ENCODE measurements at regions not wholly inside any gene's neighbourhood (a gene's known extent, or its start where the extent isn't known, plus 50 kb on each side); places are given as distances from the start of the nearest gene placed in this dataset.

DNA sequence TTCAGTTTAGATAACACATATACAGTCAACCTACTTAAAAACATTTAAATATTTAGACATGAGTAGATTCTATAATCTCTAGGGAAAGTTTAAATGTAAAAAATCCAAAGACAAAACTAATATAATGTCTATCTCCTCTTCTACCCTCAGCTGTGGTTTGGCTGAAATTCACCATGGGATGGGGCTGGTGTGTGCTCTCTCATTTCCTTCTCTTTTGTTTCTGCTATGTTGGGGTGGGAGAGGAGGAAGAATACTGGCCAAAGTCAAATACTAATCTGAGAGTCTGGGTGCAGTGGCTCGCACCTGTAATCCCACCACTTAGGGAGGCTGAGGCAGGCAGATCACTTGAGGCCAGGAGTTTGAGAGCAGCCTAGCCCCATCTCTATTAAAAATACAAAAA, 1673.9 kb upstream of the SEL1L start:
- Histone ChIP-seq H3K4me3 (ENCODE audit: insufficient read depth in 1 of 2, low read depth in 1 of 2, low read length in 2 of 2) (no peak overlapping the region), H3K23ac (ENCODE audit: low read length in 2 of 2) (no peak overlapping the region), H2AK5ac (ENCODE audit: low read length, severe bottlenecking) (no peak overlapping the region), H2AFZ (ENCODE audit: low read depth, low read length) (no peak overlapping the region), H2BK12ac (ENCODE audit: low read length in 2 of 2) (no peak overlapping the region), H3K4me1 (ENCODE audit: control insufficient read depth, insufficient read depth, low read depth, low read length) (no peaks in the 10 kb centered on the region), H3K4me2 (ENCODE audit: low read length, poor library complexity, severe bottlenecking) (no peak overlapping the region), H3K36me3 (ENCODE audit: control insufficient read depth in 1 of 2, insufficient read depth in 2 of 2, low read depth in 1 of 2, low read length in 2 of 2) (no peaks in the 10 kb centered on the region), H3K9ac (ENCODE audit: low read length) (no peak overlapping the region), H3K14ac (ENCODE audit: low read length in 2 of 2) (no peak overlapping the region), H3K79me1 (replicated peaks; ENCODE audit: low read length, poor library complexity, severe bottlenecking) (no peaks in the 10 kb centered on the region), H3K27me3 (ENCODE audit: control insufficient read depth in 1 of 2, insufficient read depth in 1 of 2, low read length in 2 of 2) (no peaks in the 10 kb centered on the region), H3K27ac (ENCODE audit: low read length, poor library complexity, severe bottlenecking) (no peak overlapping the region), H3K4ac (ENCODE audit: low read depth in 1 of 2, low read length in 2 of 2) (no peak overlapping the region), H2BK120ac (ENCODE audit: low read depth, low read length) (no peak overlapping the region), H4K8ac (ENCODE audit: low read length) (no peak overlapping the region), H3K9me3 (ENCODE audit: control insufficient read depth, low read length) (no peaks in the 10 kb centered on the region), H2BK15ac (ENCODE audit: low read depth, poor library complexity, severe bottlenecking) (no peak overlapping the region), H2BK5ac (ENCODE audit: low read depth, low read length, poor library complexity, severe bottlenecking) (no peak overlapping the region), H4K91ac (ENCODE audit: low read length) (no peak overlapping the region), H3K18ac (ENCODE audit: low read depth in 1 of 2, low read length in 2 of 2) (no peak overlapping the region)
- 94% methylated on average over 1 of the region's 1 CpG for WGBS
- DNase-seq = no peak

DNA sequence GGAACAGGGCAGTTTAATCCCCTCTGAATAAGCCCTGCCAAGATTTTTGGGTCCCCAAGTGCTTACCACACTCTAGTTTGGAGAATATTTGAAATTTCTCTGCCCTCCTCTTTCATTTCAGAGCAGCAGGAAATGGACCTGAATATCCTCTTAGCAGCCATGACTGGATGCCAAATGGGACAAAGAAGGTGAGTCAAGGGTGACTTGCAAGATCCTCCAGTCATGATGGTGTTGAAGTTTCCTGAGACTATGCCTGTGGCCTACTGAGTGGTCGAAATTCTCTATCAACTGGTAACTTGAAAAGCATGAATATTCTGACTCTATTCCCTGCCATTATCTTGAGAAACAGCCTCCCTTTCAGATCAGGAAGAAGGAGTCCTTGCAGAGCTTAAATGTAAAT, 1674.7 kb upstream of the SEL1L start:
- Histone ChIP-seq H2BK5ac (ENCODE audit: low read depth, low read length, poor library complexity, severe bottlenecking) (no peak overlapping the region), H2AFZ (ENCODE audit: low read depth, low read length) (no peak overlapping the region), H3K14ac (ENCODE audit: low read length in 2 of 2) (no peak overlapping the region), H3K4me1 (ENCODE audit: control insufficient read depth, insufficient read depth, low read depth, low read length) (no peaks in the 10 kb centered on the region), H3K4ac (ENCODE audit: low read depth in 1 of 2, low read length in 2 of 2) (no peak overlapping the region), H4K91ac (ENCODE audit: low read length) (no peak overlapping the region), H3K18ac (ENCODE audit: low read depth in 1 of 2, low read length in 2 of 2) (no peak overlapping the region), H3K4me3 (ENCODE audit: insufficient read depth in 1 of 2, low read depth in 1 of 2, low read length in 2 of 2) (no peak overlapping the region), H2BK120ac (ENCODE audit: low read depth, low read length) (no peak overlapping the region), H4K8ac (ENCODE audit: low read length) (no peak overlapping the region), H3K23ac (ENCODE audit: low read length in 2 of 2) (no peak overlapping the region), H3K27ac (ENCODE audit: low read length, poor library complexity, severe bottlenecking) (no peak overlapping the region), H3K4me2 (ENCODE audit: low read length, poor library complexity, severe bottlenecking) (no peak overlapping the region), H2BK15ac (ENCODE audit: low read depth, poor library complexity, severe bottlenecking) (no peak overlapping the region), H3K9ac (ENCODE audit: low read length) (no peak overlapping the region), H3K27me3 (ENCODE audit: control insufficient read depth in 1 of 2, insufficient read depth in 1 of 2, low read length in 2 of 2) (no peaks in the 10 kb centered on the region), H3K36me3 (ENCODE audit: control insufficient read depth in 1 of 2, insufficient read depth in 2 of 2, low read depth in 1 of 2, low read length in 2 of 2) (no peaks in the 10 kb centered on the region), H2AK5ac (ENCODE audit: low read length, severe bottlenecking) (no peak overlapping the region), H3K9me3 (ENCODE audit: control insufficient read depth, low read length) (no peaks in the 10 kb centered on the region), H3K79me1 (replicated peaks; ENCODE audit: low read length, poor library complexity, severe bottlenecking) (no peaks in the 10 kb centered on the region), H2BK12ac (ENCODE audit: low read length in 2 of 2) (no peak overlapping the region)
- no CpG with 5 or more reads among the region's 1 CpG for WGBS
- DNase-seq = no peak

DNA sequence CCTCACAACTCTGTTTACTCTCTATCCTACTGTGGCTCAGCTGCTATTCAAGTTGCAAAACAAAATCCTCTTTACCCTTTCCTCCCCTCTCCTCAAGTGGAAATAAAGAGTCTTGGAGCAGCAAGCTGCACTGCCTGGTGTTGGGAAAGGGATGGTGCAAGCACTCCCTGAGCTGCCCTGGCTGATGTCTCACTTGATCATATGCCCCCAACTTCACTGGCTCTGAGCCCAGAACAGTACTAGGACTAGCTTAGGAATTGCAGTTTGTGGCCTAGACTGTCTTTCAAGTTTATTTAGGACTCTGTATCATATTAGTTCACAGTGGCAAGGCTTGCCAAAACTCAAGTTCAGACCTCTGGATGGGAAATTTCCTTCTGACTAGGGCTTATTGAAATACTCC, 1683.8 kb upstream of the SEL1L start:
- Histone ChIP-seq H2AFZ (ENCODE audit: low read depth, low read length) (no peak overlapping the region), H3K27ac (ENCODE audit: low read length, poor library complexity, severe bottlenecking) (no peak overlapping the region), H3K9ac (ENCODE audit: low read length) (no peak overlapping the region), H2AK5ac (ENCODE audit: low read length, severe bottlenecking) (no peak overlapping the region), H3K4me1 (ENCODE audit: control insufficient read depth, insufficient read depth, low read depth, low read length) (no peaks in the 10 kb centered on the region), H3K9me3 (ENCODE audit: control insufficient read depth, low read length) (no peaks in the 10 kb centered on the region), H3K79me1 (replicated peaks; ENCODE audit: low read length, poor library complexity, severe bottlenecking) (no peaks in the 10 kb centered on the region), H2BK12ac (ENCODE audit: low read length in 2 of 2) (no peak overlapping the region), H4K8ac (ENCODE audit: low read length) (no peak overlapping the region), H4K91ac (ENCODE audit: low read length) (no peak overlapping the region), H3K4ac (ENCODE audit: low read depth in 1 of 2, low read length in 2 of 2) (no peak overlapping the region), H3K4me2 (ENCODE audit: low read length, poor library complexity, severe bottlenecking) (no peak overlapping the region), H2BK15ac (ENCODE audit: low read depth, poor library complexity, severe bottlenecking) (no peak overlapping the region), H2BK5ac (ENCODE audit: low read depth, low read length, poor library complexity, severe bottlenecking) (no peak overlapping the region), H3K27me3 (ENCODE audit: control insufficient read depth in 1 of 2, insufficient read depth in 1 of 2, low read length in 2 of 2) (no peaks in the 10 kb centered on the region), H3K36me3 (ENCODE audit: control insufficient read depth in 1 of 2, insufficient read depth in 2 of 2, low read depth in 1 of 2, low read length in 2 of 2) (no peaks in the 10 kb centered on the region), H3K4me3 (ENCODE audit: insufficient read depth in 1 of 2, low read depth in 1 of 2, low read length in 2 of 2) (no peak overlapping the region), H3K18ac (ENCODE audit: low read depth in 1 of 2, low read length in 2 of 2) (no peak overlapping the region), H2BK120ac (ENCODE audit: low read depth, low read length) (no peak overlapping the region), H3K14ac (ENCODE audit: low read length in 2 of 2) (no peak overlapping the region), H3K23ac (ENCODE audit: low read length in 2 of 2) (no peak overlapping the region)
- peak; percentile 90 for DNase-seq

DNA sequence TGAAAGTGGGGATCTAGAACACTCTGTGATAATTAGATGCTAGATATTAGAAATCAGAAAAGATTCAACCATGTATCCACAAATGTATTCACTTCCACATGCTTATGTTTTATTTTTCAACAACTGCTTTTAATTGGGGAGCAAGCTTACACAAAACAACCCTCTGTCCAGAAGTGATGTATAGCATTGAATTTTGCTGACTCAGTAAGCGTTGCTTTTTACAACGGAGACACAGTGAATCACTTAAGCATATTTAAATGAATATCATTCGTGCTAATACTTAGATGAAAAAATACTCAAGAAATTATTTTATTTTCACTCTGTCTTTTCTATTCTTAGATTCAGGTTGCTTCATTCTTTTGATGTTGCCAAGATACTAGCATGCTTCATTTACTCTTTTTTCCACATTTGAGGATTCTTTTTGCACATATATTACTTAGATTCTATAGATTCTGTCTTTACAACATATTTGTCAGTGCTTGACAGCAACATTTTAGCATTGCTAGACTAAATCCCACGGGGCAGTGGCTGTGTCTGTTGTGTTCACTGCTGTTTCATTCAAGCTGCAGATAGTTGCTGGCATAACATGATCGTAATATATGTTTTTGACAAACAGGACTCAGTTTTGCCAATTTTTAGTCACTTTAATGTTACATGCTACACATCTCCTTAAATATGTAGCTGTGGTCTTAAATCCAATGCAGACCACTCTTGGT, 1714.4 kb upstream of the SEL1L start:
- no peak for DNase-seq
- Histone ChIP-seq H4K91ac (ENCODE audit: low read length) (no peak overlapping the region), H3K23ac (ENCODE audit: low read length in 2 of 2) (no peak overlapping the region), H2BK12ac (ENCODE audit: low read length in 2 of 2) (no peak overlapping the region), H3K18ac (ENCODE audit: low read depth in 1 of 2, low read length in 2 of 2) (no peak overlapping the region), H3K14ac (ENCODE audit: low read length in 2 of 2) (no peak overlapping the region), H2BK120ac (ENCODE audit: low read depth, low read length) (no peak overlapping the region), H3K4ac (ENCODE audit: low read depth in 1 of 2, low read length in 2 of 2) (no peak overlapping the region), H3K4me1 (ENCODE audit: control insufficient read depth, insufficient read depth, low read depth, low read length) (no peaks in the 10 kb centered on the region), H2AFZ (ENCODE audit: low read depth, low read length) (no peak overlapping the region), H3K4me3 (ENCODE audit: insufficient read depth in 1 of 2, low read depth in 1 of 2, low read length in 2 of 2) (no peak overlapping the region), H3K27ac (ENCODE audit: low read length, poor library complexity, severe bottlenecking) (no peak overlapping the region), H3K9ac (ENCODE audit: low read length) (no peak overlapping the region), H3K9me3 (ENCODE audit: control insufficient read depth, low read length) (peaks cover 5% of the 10 kb centered on the region), H3K27me3 (ENCODE audit: control insufficient read depth in 1 of 2, insufficient read depth in 1 of 2, low read length in 2 of 2) (no peaks in the 10 kb centered on the region), H3K36me3 (ENCODE audit: control insufficient read depth in 1 of 2, insufficient read depth in 2 of 2, low read depth in 1 of 2, low read length in 2 of 2) (no peaks in the 10 kb centered on the region), H3K79me1 (replicated peaks; ENCODE audit: low read length, poor library complexity, severe bottlenecking) (no peaks in the 10 kb centered on the region), H2BK5ac (ENCODE audit: low read depth, low read length, poor library complexity, severe bottlenecking) (no peak overlapping the region), H2BK15ac (ENCODE audit: low read depth, poor library complexity, severe bottlenecking) (no peak overlapping the region), H3K4me2 (ENCODE audit: low read length, poor library complexity, severe bottlenecking) (no peak overlapping the region), H4K8ac (ENCODE audit: low read length) (no peak overlapping the region), H2AK5ac (ENCODE audit: low read length, severe bottlenecking) (no peak overlapping the region)
- 66% methylated on average over 2 of the region's 5 CpGs for WGBS
